Stimulated activated CD8-positive, alpha-beta memory T cell treated with anti-CD3 and anti-CD28 coated beads, Interleukin-15, amount 100 ng/mL, for 48 hours (primary cell): ENCODE measurements at regions not wholly inside any gene's neighbourhood (a gene's known extent, or its start where the extent isn't known, plus 50 kb on each side); places are given as distances from the start of the nearest gene placed in this dataset.

Experiments used
- DNase-seq, 2 donors: peaks; one replicate each; pipeline ENCODE4 v3.0.0-alpha.2; 2020; ENCODE audit warnings: low read depth in 2 of 2

- no peak for DNase-seq
These were observed 251.5 kb upstream of the NR2F2 start for GRCh38 chr15:96079041-96079440.

DNA sequence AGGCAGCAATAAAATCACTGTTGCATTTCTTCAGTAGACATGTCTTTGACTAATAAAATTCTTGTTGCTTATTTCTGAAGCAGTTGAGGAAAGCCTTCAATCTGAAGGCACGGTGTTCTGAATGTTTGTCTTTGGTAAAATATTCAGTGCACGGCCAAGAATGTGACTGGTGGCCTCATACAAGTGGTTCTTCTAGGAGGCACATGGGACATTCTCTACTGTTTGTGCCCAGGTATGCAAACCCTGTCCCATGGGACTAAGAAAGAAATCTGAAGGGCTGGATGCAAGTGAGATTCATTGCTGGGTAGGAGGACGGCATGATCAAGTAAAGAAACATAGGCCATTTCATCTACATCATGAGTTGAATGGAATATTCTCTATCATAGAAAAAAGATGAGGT is 250.6 kb upstream of the NR2F2 start:
- DNase-seq: no peak

- DNase-seq: no peak
These were observed 244.3 kb upstream of the NR2F2 start for GRCh38 chr15:96086164-96086563.

- DNase-seq: no peak
These were observed 243.2 kb upstream of the NR2F2 start for GRCh38 chr15:96087180-96087884.

DNA sequence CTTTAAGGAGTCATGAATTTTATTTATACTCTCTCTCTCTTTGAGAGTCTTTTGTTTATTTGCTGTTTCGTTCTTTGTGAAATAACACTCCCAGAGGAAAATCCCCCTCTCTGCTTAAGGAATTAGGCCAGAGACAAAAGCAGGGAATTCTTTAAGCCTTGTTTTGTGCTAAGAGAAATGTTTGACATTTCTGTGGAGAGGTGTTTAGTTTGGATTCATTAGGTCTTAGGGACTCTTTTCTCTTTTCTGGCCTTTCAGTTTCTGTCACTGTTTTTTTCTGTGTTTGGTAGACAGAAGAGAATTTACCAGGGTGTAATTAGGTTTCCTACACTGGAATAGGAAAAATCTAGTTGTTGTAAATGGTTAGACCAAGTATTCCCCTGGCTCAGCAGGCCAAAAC is 241.8 kb upstream of the NR2F2 start:
- no peak for DNase-seq

DNA sequence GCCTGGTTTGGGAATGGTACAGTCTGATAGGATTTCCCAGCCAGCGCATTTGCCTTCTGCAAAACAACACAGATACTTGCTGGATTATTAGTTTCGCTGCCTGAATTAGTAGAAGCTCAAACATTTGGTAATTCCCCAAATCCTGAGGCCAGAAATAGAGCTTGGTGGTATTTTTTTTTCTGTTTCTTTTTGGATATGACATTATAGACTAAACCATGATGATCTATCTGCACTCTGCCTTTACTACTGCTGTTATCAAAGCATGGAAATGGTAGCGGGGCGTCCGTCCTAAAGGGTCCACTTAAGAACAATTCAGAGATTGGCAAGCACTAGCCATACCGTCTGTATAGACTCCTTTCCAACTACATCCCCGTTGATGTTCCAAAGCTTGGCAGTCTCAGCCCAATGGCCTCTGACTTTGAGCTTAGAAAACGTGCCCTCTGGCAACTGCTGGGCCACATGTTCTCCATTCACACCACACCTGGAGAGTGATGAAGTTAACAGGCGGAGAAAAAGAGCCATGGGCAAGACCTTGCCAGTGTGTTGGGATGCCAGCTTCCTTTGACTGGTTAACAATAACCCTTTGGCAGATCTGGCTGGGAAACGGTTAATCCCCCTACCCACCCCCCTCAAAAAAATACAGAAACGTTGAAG is 241.0 kb upstream of the NR2F2 start:
- DNase-seq: no peak

DNA sequence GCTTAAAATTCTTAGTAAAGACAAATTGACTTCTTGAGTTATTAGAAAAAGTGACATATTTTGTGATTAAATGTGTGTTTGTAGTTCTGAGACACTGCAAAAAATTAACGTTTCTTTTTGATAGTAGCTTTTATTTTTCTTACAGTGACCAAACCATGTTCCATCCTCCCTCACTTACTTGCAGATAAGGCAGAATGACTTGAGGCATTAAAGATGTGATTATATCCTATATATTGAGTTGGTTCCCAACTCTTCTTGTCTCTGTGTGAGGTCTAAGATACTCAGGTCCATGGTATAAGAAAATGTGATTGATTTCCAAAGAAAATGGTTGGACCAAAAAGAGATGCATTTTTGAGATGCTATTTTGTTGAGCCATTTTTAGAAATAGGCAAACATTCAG is 238.3 kb upstream of the NR2F2 start:
- no peak for DNase-seq

GRCh38 chr15:96093063-96093462 is 237.4 kb upstream of the NR2F2 start:
- DNase-seq: no peak

GRCh38 chr15:96097661-96098060 is 232.8 kb upstream of the NR2F2 start:
- no peak for DNase-seq

- no peak for DNase-seq
These were observed 227.9 kb upstream of the NR2F2 start for GRCh38 chr15:96102631-96103030.

- no peak for DNase-seq
These were observed 224.3 kb upstream of the NR2F2 start for GRCh38 chr15:96106181-96106580.

DNA sequence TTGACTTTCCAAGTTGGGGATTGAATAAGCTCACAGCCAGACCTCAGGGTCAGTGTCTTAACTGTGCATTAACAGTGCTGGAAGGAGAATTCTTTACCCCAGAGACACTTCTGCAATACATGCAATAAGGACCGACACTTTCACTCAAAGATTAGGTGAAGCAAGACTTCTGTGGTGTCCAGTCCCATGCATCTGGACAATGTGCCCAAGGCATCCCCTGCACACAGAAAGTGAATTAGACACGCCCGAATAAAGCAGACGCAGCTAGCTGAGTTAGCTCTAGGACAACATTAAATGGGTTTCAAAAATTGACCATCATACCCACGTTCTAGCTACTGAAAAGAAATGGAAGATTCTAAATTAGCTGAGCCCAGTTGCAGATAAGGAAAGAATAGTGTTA is 223.9 kb upstream of the NR2F2 start:
- no peak for DNase-seq

DNA sequence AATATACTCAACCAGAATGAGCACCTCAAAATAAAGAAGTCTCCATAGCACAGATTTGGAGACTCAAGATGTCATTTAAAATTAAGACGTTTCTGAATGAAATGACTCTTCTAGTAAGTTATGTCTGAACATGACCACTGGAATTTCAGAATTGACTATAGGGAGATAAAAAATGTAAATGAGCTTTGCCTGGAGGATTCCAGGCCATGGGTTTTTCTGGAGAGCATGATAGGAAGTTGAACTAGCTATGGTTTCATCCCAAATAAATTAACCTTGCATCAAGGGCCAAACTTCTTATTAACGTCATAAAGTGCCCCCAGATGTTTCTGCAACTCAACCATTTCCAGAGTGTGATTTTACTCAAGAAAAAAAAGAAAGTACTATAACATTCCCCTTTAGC is 222.6 kb upstream of the NR2F2 start:
- no peak for DNase-seq

DNA sequence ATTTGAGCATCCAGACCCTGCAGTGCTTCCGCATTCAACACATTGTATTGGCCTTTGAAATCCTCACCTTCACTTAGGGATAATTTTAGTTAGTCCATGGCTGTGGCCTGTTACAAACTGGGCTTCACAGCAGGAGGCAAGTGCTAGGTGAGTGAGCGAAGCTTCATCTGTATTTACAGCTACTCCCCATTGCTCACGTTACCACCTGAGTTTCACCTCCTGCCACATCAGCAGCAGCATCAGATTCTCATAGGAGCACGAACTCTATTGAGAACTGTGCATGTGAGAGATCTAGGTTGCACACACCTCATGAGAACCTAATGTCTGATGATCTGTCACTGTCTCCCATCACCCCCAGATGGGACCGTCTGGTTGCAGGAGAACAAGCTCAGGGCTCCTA is 222.1 kb upstream of the NR2F2 start:
- DNase-seq: no peak

- DNase-seq: no peak
These were observed 220.7 kb upstream of the NR2F2 start for GRCh38 chr15:96109820-96110219.

DNA sequence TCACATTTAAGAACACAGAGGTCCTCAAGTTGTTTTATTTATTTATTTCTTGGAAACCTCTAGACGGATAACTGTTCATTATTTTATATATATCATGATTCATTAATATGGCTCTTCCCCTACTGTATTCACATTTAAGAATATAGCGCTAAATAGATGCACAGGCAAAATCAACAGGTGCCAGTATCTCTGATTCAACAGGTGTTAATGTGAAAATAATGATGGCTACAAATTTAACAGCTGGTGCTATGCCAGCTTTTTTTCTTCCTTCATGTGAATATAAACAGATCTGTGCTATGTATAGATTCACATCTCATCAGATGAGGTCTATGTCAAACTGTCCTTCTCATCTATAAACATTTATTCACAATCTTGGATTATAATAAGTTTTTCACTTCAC is 218.5 kb upstream of the NR2F2 start:
- DNase-seq: no peak

GRCh38 chr15:96115642-96116041 is 214.9 kb upstream of the NR2F2 start:
- no peak for DNase-seq

- no peak for DNase-seq
These were observed 213.2 kb upstream of the NR2F2 start for GRCh38 chr15:96117270-96117669.

DNA sequence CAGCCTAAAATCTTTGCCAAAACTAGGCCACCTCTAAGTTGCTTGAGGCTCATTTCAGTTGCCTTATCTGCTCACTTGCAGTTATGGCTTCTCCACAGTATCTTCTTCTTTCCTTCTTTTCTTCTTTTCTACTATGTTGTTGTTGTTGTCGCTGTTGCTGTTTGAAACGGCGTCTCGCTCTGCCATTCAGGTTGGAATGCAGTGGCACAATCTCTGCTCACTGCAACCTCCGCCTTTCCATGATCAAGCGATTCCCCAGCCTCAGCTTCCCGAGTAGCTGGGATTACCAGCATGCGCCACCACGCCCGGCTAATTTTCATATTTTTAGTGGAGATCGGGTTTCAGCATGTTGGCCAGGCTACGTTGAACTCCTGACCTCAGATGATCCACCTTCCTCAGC is 210.8 kb upstream of the NR2F2 start:
- DNase-seq: no peak

DNA sequence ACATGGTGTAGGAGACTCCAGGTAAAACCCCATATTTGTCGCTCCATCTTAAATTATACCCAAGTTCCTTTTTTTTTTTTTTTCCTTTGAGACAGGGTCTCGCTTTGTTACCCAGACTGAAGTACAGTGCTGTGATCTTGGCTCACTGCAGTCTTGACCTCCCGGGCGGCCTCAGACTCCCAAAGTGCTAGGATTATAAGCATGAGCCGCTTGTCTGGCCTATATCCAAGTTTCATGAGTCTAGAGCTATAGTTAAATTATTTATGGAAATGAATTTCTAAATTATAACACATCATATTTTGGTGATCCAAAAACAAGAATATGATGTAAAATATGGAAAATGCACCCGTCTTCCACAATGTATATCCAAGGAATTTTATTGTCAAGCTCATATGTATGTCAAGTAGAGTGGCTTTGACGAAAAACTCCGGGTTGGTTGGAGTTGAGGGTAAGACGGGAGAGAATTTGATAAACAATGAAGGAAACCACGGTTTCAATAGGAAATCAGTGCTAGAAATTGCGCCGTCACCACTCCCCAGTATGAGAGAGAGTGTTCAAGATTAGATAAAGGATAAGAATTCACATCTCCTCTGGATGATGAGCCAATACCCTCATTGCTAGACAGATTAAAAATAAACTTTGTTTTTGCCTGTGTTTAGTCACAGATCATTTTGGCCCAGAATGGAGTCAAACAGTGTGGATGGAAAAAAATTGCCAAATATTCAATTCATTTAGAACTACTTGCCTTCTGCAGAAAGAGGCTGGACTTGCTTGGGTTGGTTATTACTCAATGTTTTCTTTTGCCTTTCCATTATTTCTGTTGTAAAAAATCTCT is 209.2 kb upstream of the NR2F2 start:
- no peak for DNase-seq

DNA sequence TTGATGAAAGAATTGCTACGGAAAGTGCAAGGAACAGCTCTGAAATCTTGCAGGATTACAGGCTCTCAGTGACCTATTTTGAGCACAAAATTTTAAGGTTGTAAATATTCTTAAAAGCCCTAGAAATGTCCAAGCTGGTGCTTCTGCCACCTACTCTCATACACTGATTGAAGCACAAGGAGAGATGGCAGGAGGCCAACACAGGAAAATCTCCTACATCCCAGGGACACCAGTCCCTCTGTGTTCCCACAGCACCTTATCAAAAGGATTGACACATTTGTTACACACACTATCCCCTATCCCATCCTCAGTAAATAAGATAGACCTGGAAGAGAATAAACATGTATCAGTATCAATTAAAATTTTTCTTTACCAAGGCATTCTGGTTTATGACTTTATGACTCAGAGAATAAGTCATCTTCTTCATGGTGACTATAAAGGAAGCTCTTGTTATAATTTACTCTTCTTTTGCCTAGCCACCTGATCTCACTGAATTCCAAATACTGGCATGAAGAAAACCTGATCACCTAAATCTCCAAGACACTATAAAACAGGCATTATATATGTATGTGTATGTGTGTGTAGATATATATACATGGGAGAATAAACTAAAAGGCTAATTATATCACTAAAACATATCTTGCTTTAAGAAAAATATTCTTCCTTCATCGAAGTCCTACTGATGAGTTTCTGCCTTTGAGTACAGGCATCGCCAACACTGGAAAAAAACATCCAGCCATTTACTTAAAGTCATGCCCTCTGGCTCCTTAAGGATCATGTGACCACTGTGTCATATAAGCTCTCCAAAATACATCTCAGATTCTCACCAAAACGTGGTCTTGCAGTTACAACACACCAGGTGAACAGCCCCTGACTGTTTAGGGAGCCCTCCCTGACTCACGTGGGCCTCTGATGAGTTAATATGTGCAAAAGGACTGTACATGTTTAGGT is 208.1 kb upstream of the NR2F2 start:
- DNase-seq: no peak

DNA sequence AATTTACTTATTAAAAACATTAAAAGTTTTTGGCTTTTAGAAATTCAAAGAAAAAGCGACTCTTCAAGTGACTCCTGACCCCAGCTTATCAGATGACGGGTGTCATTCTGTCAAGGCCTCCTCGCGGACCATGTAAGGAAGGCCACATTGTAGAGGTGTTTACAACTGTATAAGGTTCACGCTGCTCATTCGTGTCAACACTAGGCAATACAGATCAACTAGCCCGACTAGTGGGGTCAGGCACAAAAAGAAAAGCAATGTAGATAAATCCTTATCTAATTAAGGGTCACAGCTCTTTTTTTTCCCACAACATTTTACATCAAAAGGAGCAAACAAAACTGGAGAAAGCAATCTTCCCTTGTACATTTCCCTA is 207.5 kb upstream of the NR2F2 start:
- no peak for DNase-seq
